GM21367 (cell line): ENCODE measurements at regions not wholly inside any gene's neighbourhood (a gene's known extent, or its start where the extent isn't known, plus 50 kb on each side); places are given as distances from the start of the nearest gene placed in this dataset.

Source experiments
- ATAC-seq: cut with Tn5 transposase; IDR thresholded peaks from one replicate; pipeline ENCODE4 v1.9.1; 2021; ENCODE audit not compliant: unreplicated experiment

DNA sequence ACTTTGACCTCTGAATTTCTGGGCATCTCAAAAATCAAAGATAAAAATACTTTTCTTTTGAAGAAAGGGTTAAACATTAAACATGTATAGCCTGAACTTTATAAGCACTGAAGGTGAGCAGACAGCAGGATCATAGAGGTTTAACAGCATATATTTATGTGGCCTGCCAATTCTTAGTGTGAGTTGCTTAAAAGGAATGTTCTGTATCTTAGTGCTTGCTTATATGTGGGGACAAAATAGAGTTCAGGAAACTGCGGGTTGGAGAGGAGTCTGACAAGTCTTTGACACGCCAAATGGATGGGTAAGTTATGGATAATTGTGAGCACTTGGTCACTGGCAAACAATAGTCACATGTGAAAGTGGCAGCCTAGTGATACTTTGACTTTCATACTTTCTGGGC is 1419.4 kb upstream of the SPRY2 start:
- no peak for ATAC-seq

- no peak for ATAC-seq
Measured at GRCh38 chr13:81757348-81757970, 1416.5 kb upstream of the SPRY2 start.

DNA sequence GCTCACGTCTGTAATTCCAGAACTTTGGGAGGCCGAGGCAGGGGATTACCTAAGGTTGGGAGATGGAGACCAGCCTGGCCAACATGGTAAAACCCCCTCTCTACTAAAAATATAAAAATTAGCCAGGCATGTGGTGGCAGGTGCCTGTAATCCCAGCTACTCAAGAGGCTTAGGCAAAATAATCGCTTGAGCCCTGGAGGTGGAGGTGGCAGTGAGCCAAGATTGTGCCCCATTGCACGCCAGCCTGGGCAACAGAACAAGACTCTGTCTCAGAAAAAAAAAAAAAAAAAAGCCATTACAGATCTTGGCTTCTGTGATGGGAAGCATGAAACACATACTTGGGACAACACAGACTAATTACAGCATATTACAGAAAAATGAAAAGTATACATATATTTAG is 1404.5 kb upstream of the SPRY2 start:
- no peak for ATAC-seq

DNA sequence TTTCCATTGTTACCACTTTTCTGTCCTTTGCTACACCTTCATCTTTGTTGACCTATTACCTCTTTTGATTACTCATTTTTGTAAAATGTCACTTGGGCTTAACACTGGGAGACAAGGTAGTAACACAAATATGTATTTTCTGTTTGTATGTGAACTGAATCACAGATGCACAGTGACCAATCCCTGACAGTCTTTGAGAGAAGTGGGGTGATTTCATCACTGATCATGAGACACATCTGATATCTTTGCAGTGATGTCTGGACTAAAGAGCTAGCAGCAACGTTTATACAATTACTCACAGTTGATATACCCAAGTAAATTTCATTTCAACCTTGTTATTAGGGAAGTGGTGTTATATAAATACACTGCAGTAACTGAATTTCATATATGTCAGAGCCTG is 1397.4 kb upstream of the SPRY2 start:
- ATAC-seq: no peak

DNA sequence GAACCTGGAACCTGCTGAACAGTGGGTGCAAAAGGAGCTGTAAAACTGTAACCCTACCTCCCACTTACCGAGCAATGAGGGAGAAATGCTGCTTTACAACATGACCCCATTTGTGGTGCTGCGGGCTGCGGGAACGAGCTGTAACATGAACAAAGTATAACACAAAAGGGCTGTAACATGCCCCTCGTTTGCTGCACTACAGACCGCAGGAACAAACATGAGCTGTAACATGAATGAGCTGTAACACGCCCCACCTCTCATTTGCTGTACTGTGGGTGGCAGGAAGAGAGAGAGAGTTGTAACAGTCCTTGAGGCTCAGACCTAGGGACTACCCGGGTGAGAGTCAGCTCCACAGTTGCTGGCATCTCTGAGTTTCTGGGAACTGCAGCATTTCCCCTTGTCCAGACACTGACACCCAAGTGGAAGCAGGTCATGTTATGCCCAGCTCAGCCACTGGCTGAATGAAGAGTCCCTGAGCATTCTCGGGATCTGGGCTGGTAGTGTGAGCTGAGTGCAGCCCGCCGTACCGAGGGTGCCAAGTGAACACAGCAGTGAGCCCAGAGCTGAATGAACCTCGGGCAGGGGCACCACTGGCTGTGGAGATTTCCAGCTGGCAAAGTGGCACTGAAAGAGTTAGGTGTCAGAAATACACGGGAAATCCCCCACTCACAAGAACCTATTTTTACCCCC is 1385.3 kb upstream of the SPRY2 start:
- no peak for ATAC-seq

GRCh38 chr13:81722456-81722855 is 1381.5 kb upstream of the SPRY2 start:
- ATAC-seq: no peak

DNA sequence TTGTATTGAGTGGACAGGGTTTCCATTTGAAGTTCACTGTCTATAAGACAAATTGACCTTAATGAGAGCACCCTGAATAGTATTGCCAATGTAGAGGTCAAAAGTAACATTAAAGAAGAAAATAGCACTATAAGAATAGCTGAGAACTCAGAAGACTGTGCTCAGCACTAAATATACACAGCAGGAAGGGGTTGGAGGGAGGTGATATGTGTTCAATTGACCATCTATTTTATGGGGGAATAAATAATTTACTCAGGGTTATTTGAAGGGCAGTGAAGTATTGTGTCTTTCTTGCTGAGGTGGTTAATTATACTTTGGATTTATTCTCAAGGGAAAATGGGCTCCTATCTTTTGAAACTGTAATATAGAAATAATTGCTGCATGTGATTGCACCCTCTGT is 1380.5 kb upstream of the SPRY2 start:
- no peak for ATAC-seq

DNA sequence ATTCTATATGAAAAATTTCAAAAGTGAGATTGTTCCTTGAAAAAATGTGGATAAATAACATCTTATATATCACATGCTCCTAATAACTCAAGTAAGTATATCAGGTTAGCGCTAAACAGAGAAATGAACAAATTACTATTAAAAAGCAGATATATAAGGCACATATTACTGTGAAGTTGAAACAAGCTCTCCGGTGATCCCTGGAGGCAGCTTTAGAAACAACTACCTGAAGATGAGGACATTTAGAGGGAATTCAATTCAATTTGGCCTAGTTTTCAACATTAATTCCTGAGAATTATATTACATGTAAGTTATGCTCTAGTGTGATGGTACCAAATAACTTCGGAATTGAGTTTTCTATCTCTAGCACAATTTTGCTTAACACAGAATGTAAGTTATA is 1373.6 kb upstream of the SPRY2 start:
- ATAC-seq: no peak

DNA sequence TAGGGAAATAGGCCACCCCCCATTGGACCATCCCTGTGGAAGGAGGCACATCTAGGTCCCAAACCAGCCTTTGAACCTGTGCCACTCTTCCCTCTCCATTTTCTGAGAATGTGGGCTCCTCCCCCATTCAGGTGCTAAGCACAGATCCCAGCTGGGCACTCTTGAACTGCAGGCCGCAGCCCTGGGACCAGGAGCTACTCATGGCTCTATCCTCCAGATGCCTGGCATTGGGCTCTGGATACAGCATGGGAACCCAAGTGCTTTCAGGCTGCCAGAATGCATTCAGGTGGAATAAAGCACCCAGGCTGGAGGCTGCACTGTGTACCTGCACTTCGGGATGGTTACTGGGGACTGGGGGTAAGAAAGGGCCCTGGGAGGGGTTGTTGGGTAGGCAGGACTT is 1372.3 kb upstream of the SPRY2 start:
- no peak for ATAC-seq

DNA sequence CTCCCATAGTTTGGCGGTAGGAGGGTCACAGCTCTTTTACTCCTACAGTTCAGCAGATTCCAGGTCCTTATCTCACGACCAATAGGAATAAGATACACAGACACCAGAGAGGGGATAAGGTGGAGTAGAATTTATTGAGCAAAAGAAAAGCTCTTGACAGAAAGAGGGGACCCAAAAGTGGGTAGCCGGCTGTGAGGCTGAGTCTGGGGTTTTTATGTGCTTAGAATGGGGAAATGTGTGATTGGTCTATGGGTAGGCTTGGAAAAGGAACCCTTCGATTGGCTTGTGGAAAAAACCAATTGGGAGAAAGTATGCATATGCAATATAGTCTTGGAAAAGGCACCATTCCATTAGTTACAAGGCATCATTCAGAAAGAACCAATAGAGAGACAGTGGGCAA is 1356.9 kb upstream of the SPRY2 start:
- ATAC-seq: no peak

DNA sequence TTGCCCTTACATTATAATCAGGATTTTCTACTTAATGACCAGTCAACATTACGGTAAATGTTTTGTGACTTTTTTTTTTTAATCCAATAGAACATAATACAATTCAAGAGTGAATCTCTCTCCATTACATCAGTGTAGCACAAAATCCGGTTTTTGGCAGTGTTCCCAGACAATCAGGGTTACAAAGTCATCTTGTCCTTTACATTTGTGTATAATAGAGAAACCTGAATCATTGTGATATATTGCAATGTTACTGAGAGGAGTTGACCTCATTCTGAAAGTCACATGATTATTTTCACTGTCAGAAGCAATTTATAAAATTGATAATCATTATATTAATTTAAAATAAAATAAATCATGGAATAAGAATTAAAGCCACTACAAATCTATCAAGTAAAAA is 1346.0 kb upstream of the SPRY2 start:
- no peak for ATAC-seq

DNA sequence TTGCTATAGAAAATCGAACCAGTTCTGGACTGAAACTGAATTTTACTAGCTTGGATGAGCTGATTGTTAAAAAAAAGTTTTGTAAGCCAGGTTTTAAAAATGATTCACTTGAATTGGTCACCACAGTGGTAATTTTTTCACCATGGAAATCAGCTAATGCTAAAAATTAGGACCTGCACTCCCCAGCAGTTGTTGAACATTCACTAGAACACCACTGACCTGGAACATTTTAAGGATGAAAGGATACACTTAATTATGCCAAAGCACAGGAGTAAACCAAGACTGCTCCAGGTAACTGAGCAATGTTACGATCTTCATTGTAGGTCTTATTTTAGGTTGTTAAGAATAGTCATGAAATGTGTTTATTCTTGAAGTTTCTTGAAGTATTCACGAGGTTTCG is 1342.6 kb upstream of the SPRY2 start:
- no peak for ATAC-seq

DNA sequence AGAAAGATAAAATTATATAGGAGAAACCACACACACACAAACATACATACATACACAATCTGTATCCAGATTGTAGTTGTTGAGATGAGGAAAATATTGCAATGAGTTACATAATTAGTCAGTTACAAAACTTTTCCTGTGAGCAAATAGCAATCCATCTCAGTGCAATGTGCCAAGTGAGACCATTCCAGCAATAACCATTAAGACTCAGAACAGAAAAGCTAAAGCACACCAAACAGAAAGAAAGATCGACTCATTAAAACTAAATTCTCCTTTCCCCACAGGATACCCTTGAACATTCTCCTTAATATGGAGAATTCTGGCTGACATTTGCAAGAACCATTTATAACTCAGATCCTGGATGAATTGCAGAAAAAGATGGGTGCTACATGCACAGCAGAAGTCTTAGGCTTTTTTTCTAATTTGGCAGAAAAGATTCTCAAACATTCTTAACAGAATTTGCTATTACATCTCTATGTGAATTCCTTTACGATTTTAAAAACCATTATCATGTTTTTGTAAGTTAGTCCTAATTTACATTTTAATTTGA is 1341.2 kb upstream of the SPRY2 start:
- ATAC-seq: no peak

- ATAC-seq: no peak
Measured at GRCh38 chr13:81677857-81678256, 1336.9 kb upstream of the SPRY2 start.

DNA sequence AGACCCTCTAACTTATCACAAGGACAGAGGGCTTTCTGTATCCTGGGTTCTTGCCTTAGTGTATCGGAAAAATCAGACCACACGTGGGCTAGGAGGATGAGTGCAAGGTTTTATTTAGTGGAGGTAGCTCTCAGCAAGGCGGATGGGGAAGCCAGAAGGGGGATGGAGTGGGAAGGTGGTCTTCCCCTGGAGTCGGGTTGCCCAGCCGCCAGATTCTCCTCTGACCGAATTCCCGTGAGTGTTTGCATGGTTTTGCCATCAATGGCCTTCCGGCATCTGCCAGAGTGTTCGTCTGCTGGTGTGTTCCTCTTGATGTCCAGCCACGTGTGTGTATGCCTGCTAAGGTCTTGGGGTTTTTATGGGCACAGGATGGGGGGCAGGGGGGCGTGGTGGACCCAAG is 1335.1 kb upstream of the SPRY2 start:
- no peak for ATAC-seq

- no peak for ATAC-seq
Measured at GRCh38 chr13:81671064-81671463, 1330.1 kb upstream of the SPRY2 start.

- ATAC-seq: no peak
Measured at GRCh38 chr13:81670048-81670447, 1329.1 kb upstream of the SPRY2 start.

DNA sequence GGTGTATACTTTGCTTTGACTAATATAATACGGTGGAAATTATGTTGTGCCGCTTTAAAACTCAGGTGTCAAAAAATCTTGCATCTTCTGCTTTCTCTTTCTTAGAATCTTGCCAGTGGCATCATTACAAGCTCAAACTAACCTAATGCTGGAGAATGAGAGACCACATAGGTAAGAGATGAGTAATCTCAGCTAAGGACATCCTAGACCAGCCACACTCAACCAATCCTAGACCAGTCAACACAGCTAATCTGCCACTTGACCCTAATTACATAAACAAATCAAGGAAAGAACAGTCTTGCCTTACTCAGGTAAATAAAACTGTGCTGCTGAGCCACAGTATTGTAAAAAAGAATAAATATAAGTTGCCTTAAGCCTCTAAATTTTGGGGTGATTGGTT is 1323.9 kb upstream of the SPRY2 start:
- ATAC-seq: no peak

DNA sequence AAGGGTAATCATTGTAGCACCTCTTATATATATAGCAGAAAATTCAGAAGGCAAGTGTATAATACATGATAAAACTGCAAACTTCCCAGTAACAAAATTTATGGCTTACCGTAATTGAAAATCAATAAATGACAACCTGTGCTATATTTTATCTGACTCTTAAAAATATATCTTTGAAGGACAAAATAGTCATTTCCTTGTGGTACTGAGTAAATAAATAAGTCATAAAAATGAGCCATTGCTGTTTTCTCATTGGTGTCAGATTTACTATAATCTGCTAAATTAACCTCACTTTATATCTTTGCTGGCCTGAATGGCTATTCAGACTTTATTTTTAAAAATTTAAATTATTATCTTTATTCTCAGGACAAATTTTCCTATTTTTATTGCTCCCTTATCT is 1319.1 kb upstream of the SPRY2 start:
- ATAC-seq: no peak

DNA sequence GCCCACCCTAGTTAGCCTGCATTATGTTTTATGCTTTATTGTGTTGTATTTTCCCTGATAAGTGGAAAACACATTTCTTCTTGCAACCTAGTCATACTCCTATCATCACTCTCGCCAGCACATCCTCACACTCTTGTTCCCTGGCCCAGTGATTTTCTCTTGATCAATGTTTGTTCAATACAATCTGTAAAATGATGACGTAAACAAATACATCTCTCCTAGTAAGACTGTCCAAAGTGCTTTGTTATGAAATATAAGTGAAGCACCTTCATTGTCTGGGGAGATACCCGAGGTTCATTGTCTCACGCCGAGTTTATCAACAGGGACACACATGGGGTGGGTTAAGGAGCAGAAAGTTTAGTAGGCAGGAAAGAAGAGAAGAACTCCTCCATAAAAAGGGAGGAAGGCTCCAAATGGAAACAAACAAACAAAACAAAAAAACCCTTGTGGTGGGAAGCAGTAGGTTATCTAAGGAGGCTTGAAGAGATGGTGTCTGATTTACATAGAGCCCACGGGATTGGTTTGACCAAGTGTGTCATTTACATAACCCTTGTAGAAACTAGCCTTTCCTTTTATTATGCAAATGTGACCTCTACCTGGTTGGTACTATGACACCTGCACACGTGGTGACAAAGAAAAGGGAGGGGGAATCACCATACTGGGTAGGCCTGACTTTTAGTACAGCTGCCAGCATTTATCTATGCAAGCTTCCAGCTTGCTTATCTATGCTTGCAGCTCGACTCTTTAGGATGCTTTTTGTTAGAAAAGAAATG is 1317.9 kb upstream of the SPRY2 start:
- no peak for ATAC-seq

DNA sequence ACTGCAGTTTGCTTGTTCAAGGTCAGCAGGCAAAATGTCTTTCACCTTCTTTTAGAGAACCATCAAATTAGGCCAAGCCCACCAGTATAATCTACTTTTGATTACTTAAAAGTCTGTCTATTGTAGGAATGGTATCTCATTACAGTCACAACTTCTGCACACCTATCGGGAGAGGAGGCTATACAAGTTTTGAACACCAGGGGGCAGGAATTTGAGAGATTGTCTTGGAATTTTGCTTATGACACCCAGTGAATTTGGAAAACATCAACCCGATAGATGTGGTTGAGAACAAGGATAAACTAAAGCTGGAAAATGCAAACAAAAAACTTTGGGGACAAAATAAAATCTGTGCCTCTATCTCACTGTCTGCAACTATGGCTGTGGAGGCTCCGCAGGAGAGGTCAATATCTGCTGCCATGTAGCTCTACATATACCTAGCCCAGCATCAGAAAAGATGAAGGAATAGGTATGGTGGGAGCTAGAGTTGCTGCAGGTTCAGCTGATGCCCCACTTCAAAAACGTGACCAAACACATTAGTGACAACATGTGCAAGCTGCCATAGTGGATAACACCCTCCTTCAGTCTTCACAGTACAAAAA is 1299.2 kb upstream of the SPRY2 start:
- ATAC-seq: no peak

GRCh38 chr13:81637457-81637856 is 1296.5 kb upstream of the SPRY2 start:
- ATAC-seq: no peak
